ENCODE measurements at regions not wholly inside any gene's neighbourhood (a gene's known extent, or its start where the extent isn't known, plus 50 kb on each side); places are given as distances from the start of the nearest gene placed in this dataset.

- DNase-seq: no peak
Measured at GRCh38 chr1:60151311-60151710, 77.7 kb upstream of the C1orf87 start.

DNA sequence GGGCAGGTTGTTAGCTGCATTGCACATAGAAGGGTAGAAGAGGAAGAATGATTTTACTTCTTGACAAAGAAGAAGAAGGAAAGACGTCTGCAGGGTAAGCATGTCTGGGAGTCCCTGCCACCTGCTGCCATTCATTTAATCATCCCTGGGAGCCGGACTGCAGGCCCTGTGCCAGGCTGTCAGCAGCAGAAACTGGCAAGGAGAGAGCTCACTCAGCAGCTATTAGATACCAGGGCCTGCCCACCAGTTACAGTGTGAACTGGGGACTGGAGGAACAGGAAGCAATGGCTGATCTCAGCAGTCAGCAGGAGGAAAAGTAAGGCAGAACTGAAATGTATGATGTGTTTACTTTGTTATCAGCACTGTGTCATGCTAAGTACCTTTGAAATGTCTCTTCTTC lies 75.7 kb upstream of the C1orf87 start:
- no peak for DNase-seq

DNA sequence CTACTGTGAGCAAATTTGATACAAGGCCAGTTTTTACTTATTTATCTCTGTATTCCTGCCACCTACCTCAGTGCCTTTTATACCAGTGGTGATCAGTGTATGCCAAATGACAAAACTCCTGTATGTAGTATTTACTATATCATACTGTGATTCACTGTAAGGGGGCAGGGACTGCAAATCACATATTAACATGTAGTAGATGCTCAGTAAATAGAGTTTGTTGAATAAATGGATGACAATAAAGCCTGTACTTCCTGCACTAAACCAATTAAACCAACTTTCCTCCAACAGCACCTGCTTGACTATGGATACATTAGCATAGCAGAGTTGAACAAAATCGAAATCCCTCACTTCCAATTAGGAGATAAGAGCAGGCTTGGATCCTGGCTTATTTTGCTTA lies 73.3 kb upstream of the C1orf87 start:
- no peak for DNase-seq

GRCh38 chr1:60145771-60146170 lies 72.2 kb upstream of the C1orf87 start:
- no peak for DNase-seq

- DNase-seq: no peak
Measured at GRCh38 chr1:60141743-60142142, 68.2 kb upstream of the C1orf87 start.

GRCh38 chr1:60141276-60141675 lies 67.7 kb upstream of the C1orf87 start:
- DNase-seq: no peak

GRCh38 chr1:60137406-60137805 lies 63.8 kb upstream of the C1orf87 start:
- DNase-seq: no peak

DNA sequence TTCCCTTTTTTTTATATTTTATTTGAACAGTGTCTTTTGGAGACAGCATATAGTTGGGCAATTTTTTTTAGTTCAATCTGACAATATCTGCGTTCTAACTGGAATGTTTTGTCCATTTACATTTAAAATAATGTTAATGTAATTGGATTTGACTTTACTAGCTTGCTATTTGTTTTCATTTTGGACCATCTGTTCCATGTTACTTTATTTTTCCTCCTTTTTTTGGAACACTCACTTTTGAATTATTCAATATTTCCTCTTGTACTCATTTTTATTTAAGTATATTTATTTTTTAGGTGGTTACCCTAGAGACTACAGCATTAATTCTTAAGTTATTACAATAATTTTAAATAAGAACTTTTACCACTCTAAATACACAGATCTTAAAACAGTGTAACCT lies 62.8 kb upstream of the C1orf87 start:
- no peak for DNase-seq

DNA sequence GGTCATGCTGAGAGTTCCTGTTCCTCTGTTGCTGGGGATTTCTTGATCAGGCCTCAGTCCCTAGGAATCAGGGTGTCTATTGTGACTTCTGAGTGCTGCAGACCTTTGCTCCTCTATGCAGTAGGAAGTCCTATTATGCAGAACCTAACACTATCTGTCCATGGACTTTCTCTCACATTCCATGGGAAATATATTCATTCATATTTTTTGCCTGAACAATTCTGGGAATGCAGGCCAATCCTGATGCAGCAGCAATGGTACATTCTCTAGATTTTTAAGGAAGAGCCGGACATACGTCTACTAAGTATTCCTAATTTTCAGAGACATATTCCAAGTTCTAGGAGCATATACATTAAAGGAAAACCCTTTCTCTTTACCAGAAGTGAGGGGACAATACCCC lies 61.1 kb upstream of the C1orf87 start:
- DNase-seq: no peak

- no peak for DNase-seq
Measured at GRCh38 chr1:60133848-60134247, 60.3 kb upstream of the C1orf87 start.

DNA sequence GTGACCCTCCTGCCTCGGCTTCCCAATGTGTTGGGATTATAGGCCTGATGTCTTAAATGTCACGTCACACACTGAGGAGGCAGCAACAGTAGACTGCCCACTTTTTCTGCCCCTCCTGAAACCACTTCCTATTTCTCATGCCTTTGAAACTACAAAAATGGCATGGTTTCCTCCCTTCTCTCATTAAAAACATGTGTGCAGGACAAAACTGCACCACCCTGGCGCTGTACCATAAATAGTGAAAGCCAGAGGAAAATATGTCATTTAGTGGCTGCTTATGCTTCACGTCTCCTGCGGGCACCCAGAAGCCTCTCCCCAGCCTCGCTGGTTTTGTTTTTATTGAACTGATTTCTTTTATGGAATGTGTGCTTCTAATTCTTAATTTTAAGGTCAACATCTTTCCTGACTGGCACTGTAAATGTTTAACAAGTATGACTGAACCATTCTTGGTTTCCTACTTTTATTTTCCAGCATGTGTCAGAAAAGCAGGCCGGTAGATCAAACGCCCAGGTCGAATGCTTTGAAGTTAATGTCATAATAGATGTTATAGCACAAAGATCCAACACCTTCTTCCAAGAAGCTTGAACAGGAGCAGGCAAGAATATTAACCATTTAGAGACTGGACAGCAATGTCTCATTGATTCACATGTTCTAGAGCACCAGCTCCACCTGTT lies 59.6 kb upstream of the C1orf87 start:
- DNase-seq: no peak

DNA sequence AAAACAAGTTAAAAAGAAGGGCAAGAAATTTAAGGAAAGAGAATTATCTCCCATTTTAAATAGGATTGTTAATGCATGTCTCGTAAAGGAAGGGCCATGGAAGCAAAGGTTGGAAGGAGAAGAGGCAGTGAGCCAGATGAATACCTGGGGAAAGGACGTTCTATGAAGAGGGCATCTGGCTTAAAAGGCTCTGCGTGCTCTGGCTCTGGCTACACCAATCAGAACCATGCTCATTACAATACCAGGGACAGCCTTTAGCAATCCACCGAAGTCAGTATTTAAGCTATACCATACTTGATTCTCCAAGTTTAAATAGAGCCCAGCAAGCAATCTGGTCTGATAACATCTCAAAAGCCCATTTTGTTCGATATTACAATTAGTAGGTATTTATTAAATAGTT lies 58.5 kb upstream of the C1orf87 start:
- DNase-seq: no peak

DNA sequence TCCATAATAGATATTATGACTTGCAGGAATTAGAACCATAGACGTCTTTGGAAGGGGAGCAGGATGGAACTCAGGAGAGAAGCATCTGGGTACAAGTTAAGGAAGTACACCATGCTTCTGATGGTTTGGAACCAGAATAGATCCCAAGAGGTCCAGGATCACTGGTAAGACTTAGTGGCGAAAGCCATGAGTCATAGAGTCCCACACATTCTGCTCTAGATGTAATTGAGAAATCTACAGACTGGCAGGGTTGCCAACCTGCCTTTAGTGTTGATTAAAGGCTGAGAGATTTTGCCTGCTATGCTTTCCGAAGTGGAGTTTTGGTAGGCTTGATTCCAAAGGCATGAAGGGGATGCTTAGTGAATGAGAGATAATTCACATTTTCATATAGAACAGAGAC lies 57.1 kb upstream of the C1orf87 start:
- no peak for DNase-seq

GRCh38 chr1:60129911-60130310 lies 56.3 kb upstream of the C1orf87 start:
- DNase-seq: no peak

GRCh38 chr1:60126723-60127122 lies 53.2 kb upstream of the C1orf87 start:
- DNase-seq: no peak

All from stimulated activated CD4-positive, alpha-beta T cell treated with anti-CD3 and anti-CD28 coated beads, Interleukin-2, amount 100 ng/mL, for 48 hours (primary cell).